GM13977 (cell line): ENCODE measurements at regions not wholly inside any gene's neighbourhood (a gene's known extent, or its start where the extent isn't known, plus 50 kb on each side); places are given as distances from the start of the nearest gene placed in this dataset.
A peak's percentile ranks its signal among the peaks of the same experiment; 100 is the strongest.

Experiments used
- DNase-seq: peaks from one replicate; pipeline ENCODE4 v3.0.0; 2012; ENCODE audit warnings: low spot score
- in situ Hi-C: fragments of 300-500 bp; cut with MboI; formaldehyde crosslinking; loops from one replicate; pipeline ENCODE4 v1.12.0; 2022; ENCODE audit warnings: low sequenced_read_pairs, low pct_unique_long_range_greater_than_20kb, mixed read lengths, inconsistent platforms; ENCODE audit not compliant: unreplicated experiment
- TF ChIP-seq, protein P1 (sequence below): IDR thresholded peaks from 2 replicates; pipeline ENCODE4 v1.5.1; 2012; ENCODE audit warnings: mild to moderate bottlenecking, control low read depth; ENCODE audit not compliant: insufficient read depth; ENCODE audit errors: extremely low read depth, missing control alignments

DNA sequence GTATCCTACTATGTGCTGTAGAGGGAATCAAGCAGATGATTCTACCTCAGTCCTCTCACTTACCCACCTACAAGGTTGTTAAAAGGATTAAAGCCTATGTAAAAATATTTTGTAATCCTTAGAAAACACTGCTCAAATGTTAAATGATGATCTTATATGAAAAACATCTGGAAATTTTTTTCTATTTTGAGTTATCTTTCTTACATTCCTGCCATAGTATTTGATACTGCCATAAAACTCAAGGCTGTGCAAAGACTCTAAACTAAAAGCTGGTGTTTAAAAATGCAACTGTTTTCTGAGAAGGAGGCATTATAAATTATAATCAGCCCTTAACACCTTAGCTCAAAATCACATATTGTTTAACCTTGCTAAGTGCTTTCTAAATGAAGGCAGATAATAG lies 474.2 kb downstream of the PRELID2 start:
- in situ Hi-C loops: no loop called here
- TF ChIP-seq, protein P1, sequence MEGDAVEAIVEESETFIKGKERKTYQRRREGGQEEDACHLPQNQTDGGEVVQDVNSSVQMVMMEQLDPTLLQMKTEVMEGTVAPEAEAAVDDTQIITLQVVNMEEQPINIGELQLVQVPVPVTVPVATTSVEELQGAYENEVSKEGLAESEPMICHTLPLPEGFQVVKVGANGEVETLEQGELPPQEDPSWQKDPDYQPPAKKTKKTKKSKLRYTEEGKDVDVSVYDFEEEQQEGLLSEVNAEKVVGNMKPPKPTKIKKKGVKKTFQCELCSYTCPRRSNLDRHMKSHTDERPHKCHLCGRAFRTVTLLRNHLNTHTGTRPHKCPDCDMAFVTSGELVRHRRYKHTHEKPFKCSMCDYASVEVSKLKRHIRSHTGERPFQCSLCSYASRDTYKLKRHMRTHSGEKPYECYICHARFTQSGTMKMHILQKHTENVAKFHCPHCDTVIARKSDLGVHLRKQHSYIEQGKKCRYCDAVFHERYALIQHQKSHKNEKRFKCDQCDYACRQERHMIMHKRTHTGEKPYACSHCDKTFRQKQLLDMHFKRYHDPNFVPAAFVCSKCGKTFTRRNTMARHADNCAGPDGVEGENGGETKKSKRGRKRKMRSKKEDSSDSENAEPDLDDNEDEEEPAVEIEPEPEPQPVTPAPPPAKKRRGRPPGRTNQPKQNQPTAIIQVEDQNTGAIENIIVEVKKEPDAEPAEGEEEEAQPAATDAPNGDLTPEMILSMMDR: no peak
- DNase-seq: no peak

DNA sequence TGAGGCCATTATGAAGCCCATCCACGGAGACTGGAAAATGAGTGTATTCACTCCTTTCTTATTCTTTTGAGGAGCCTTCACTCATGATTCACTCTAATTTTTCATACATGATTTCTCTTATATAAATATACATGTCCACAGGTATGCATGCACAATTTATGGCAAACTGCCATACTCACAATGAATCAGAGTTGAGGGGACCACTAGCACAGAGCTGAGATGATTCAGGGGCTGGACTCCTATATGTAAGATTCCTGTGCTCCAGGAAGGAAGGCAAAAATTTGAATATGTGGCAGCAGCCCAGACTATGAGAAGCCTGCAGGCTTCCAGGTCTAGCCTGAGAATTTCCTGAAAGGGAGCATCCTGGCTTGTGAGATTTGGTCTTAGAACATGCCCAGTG lies 484.6 kb downstream of the PRELID2 start:
- no peak for DNase-seq
- in situ Hi-C loops: no loop called here

DNA sequence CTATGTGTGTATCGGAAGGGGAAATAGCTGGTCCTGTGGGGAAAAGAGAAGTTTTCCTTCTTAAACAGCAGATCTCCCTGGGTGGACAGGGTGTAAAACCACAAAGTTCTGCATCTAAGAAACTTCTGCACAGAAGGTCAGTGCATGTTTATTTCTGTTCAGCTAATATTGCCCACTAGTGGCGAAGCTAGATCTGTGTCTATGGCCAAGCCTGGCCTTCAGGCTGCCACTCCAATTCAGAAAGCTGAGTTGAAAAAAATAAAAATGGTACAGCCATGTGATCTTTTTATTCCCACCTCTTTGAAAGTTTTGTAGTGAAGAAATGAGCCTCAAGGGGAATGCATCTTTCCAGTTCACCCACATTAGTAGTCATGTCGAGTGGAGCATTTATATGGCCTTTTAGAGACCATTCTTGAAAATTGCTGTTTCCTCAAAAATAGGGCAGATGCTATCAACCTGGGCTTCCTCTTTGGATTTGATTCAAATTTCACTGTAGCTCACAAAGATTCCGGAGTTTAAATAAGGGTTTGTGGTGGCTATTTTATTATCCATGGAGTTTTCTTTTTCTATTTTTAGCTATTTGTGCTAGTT lies 488.0 kb downstream of the PRELID2 start:
- TF ChIP-seq, protein P1: peak; percentile 61
- no peak for DNase-seq
- in situ Hi-C loops: no loop called here

More for the DNA sequence above, 484.6 kb downstream of the PRELID2 start:
- TF ChIP-seq, protein P1: no peak

DNA sequence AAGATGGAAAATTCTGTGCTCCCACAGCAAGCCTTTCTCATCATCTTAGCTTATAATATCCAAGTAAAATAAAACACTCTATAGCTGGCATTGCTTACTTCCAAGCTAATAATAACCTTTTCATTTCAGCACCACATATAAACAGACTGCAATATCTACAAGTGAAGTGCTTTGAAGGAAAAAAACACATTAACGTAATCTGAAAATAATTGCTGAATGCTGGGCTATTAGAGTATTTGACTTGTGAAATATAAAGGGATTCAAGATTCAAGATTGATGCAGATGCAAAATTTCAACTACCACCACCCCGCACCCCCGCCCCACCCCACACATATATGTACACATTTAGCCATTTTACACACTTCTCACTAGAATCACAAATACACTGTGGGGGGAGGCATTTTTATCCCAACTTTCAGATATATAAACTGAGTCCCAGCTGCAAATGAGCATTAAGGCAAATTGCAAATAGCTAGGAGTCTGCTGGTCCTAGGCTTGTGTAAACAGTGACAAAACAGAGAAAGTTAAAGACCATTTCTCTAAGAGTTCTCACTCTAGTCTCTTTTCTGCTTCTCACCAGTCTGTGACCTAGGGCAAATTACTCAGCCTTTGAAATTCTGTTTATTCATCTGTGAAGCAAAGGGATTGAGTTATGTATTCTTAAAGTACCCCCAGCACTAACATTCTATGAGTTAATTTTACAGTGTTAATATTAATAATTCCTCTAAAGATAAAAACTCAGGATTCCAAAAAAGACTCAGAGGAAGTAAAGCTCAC lies 489.4 kb downstream of the PRELID2 start:
- TF ChIP-seq, protein P1: no peak
- no peak for DNase-seq
- in situ Hi-C loops: no loop called here

DNA sequence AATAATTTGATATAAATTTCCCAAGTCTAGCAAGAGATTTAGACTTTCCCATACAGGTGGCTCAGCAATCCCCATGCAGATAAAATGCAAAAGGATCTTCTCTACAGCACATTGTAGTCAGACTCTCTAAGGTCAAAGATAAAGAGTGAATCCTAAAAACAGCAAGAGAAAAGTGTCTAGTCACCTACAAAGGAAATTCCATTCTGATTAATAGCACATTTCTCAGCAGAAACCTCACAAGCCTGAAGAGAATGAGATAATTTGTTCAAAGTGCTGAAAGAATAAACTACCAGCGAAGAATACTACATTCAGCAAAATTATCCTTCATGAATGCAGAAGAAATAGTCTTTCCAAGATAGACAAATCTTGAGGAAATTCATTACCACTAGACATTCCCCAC lies 493.3 kb downstream of the PRELID2 start:
- in situ Hi-C loops: no loop called here
- DNase-seq: no peak

DNA sequence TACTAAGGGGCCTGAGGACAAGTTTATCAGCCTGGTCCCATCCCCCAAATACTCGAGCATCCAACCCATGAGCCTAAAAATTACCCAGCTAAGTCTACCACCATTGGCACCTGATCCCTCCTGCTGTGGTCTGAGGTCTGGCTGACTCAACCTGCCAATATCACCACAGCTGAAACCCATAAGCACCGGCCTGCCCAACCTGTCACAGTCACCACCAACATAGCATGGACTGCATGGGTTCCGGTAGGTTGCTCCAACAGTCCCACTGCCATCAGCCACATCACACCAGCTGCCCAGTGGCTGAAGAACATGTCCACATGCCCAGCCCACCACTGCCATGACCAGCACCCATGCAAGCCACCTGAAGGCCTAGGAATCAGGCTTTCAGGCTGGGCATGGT lies 495.0 kb downstream of the PRELID2 start:
- in situ Hi-C loops: no loop called here
- DNase-seq: no peak
- TF ChIP-seq, protein P1: no peak

More for the DNA sequence above, 493.3 kb downstream of the PRELID2 start:
- TF ChIP-seq, protein P1: no peak
